Endothelial cell of umbilical vein (primary cell): ENCODE measurements at regions not wholly inside any gene's neighbourhood (a gene's known extent, or its start where the extent isn't known, plus 50 kb on each side); places are given as distances from the start of the nearest gene placed in this dataset.

ENCODE experiments used
- BruUV-seq: library from RNA; stranded (reverse); fragments of 400-500 nt; replicated peaks from 2 replicates; lab custom pipeline; 2021; lab: Mats Ljungman, UMichigan
- CTCF ChIA-PET: fragments of 300-600, 350-600 bp; sonication (Branson Sonifier 250); formaldehyde crosslinking; loops from one replicate; lab custom pipeline; 2021; ENCODE audit warnings: antibody characterized with exemption, inconsistent platforms; lab: Charles Lee
- POLR2A ChIA-PET: fragments of 300-600, 350-600 bp; sonication (Branson Sonifier 250); formaldehyde crosslinking; loops from one replicate; lab custom pipeline; 2021; ENCODE audit warnings: antibody characterized with exemption, inconsistent platforms; lab: Charles Lee
- DNase-seq: peaks from one replicate; pipeline ENCODE4 v3.0.0-alpha.2; 2011; ENCODE audit warnings: low read depth, low spot score
- FAIRE-seq: peaks from 2 replicates; lab custom pipeline; 2011; peaks lifted over from hg19 to GRCh38; lab: Jason Lieb, UNC
- H2AFZ ChIP-seq: 2 replicates; pipeline ENCODE4 v1.6.0; 2012; ENCODE audit warnings: low read depth, low read length, control low read depth, inconsistent platforms
- H3K27ac ChIP-seq: 2 replicates; pipeline ENCODE4 v1.5.1; 2011; ENCODE audit warnings: low read depth, mild to moderate bottlenecking, control low read depth, low read length, moderate library complexity; ENCODE audit not compliant: insufficient read depth
- H3K27me3 ChIP-seq, 2 experiments: 2 replicates each; pipeline versions ENCODE4 v1.6.0 to v1.6.1; 2011; ENCODE audit warnings: low read length in 2 of 2, mixed read lengths in 1 of 2; ENCODE audit not compliant: control insufficient read depth in 2 of 2, insufficient read depth in 2 of 2
- H3K36me3 ChIP-seq, 2 experiments: 2 replicates in 1 of 2; 3 replicates in 1 of 2; pipeline ENCODE4 v1.5.1; 2011; ENCODE audit warnings: low read length in 2 of 2, mild to moderate bottlenecking in 1 of 2, moderate library complexity in 1 of 2; ENCODE audit not compliant: control insufficient read depth in 2 of 2, insufficient read depth in 2 of 2; ENCODE audit errors: extremely low read depth in 1 of 2
- H3K4me1 ChIP-seq: 3 replicates; pipeline ENCODE4 v1.5.1; 2011; ENCODE audit warnings: mild to moderate bottlenecking, low read length; ENCODE audit not compliant: control insufficient read depth, insufficient read depth; ENCODE audit errors: extremely low read depth
- H3K4me2 ChIP-seq: 2 replicates; pipeline ENCODE4 v1.6.1; 2011; ENCODE audit warnings: low read length, control low read depth, mixed read lengths; ENCODE audit not compliant: insufficient read depth
- H3K4me3 ChIP-seq, 3 experiments: fragments of 200-600 bp in 1 of 3; sonication (generic), shearing (Covaris generic) in 1 of 3; replicated peaks in 1 of 3; 2 replicates each; pipeline ENCODE4 v1.5.1; 2011 to 2016; ENCODE audit warnings: control low read depth in 3 of 3, low read length in 3 of 3, mild to moderate bottlenecking in 2 of 3, inconsistent platforms in 1 of 3, low read depth in 1 of 3, moderate library complexity in 1 of 3; ENCODE audit not compliant: insufficient read depth in 1 of 3
- H3K79me2 ChIP-seq: 2 replicates; pipeline ENCODE4 v1.6.0; 2012; ENCODE audit warnings: low read length, inconsistent platforms; ENCODE audit not compliant: control insufficient read depth, insufficient read depth
- H3K9ac ChIP-seq: replicated peaks from 2 replicates; pipeline ENCODE3; 2011; ENCODE audit warnings: low read length, control low read depth; ENCODE audit not compliant: insufficient read depth; ENCODE audit errors: extremely low read depth
- H3K9me1 ChIP-seq: replicated peaks from 3 replicates; pipeline ENCODE4 v1.6.0; 2011; ENCODE audit warnings: mild to moderate bottlenecking, low read length; ENCODE audit not compliant: control insufficient read depth, insufficient read depth; ENCODE audit errors: extremely low read depth
- H3K9me3 ChIP-seq: replicated peaks from 2 replicates; pipeline ENCODE4 v1.5.1; 2012; ENCODE audit warnings: low read length, inconsistent platforms; ENCODE audit not compliant: control insufficient read depth, insufficient read depth
- H4K20me1 ChIP-seq: replicated peaks from 2 replicates; pipeline ENCODE3; 2011; ENCODE audit warnings: mild to moderate bottlenecking, low read length; ENCODE audit not compliant: control insufficient read depth, insufficient read depth; ENCODE audit errors: extremely low read depth
- EZH2 ChIP-seq: IDR thresholded peaks from 2 replicates; pipeline ENCODE4 v1.6.1; 2012; ENCODE audit warnings: borderline replicate concordance, low read depth, mild to moderate bottlenecking, moderate library complexity, low read length, inconsistent platforms; ENCODE audit not compliant: severe bottlenecking
- FOS ChIP-seq: IDR thresholded peaks from 2 replicates; pipeline ENCODE4 v1.6.1; 2011; ENCODE audit warnings: mild to moderate bottlenecking, low read length, moderate library complexity, borderline replicate concordance; ENCODE audit not compliant: insufficient read depth
- GATA2 ChIP-seq: IDR thresholded peaks from 2 replicates; pipeline ENCODE4 v1.7.0; 2011; ENCODE audit warnings: low read depth, mild to moderate bottlenecking, moderate library complexity, mixed read lengths, low read length; ENCODE audit not compliant: insufficient read length, insufficient read depth
- JUN ChIP-seq: IDR thresholded peaks from 2 replicates; pipeline ENCODE4 v1.6.1; 2011; ENCODE audit warnings: borderline replicate concordance, low read depth; ENCODE audit not compliant: insufficient read length, insufficient read depth
- MYC ChIP-seq: IDR thresholded peaks from one replicate; pipeline ENCODE4 v1.6.1; 2011; ENCODE audit warnings: mild to moderate bottlenecking, low read depth, low read length
- POLR2A ChIP-seq: IDR thresholded peaks from 2 replicates; pipeline ENCODE4 v1.6.1; 2012; ENCODE audit warnings: low read depth, mild to moderate bottlenecking, control low read depth, low read length
- POLR2AphosphoS5 ChIP-seq: IDR thresholded peaks from 2 replicates; pipeline ENCODE4 v1.6.1; 2012; ENCODE audit warnings: low read depth, mild to moderate bottlenecking, control low read depth, low read length, moderate library complexity; ENCODE audit not compliant: insufficient read depth
- dilution Hi-C: fragments of 300-500 bp; cut with MboI; formaldehyde crosslinking; loops from one replicate; pipeline ENCODE4 v1.15.0; 2019; ENCODE audit warnings: low sequenced_read_pairs; ENCODE audit not compliant: extremely low pct_ligation_motif_present
- intact Hi-C: fragments of 100-400 bp; cut with micrococcal nuclease; formaldehyde crosslinking; loops from one replicate; pipeline ENCODE4 v1.10.0; 2022
- TF ChIP-seq, protein P1 (sequence below): IDR thresholded peaks from 2 replicates; pipeline ENCODE4 v1.6.1; 2011; ENCODE audit not compliant: insufficient read depth, insufficient read length
- TF ChIP-seq, protein P2 (sequence below), 2 donors: IDR thresholded peaks; 1 replicate in 1 of 2; 2 replicates in 1 of 2; pipeline ENCODE4 v1.5.1; 2011; ENCODE audit warnings: low read length in 2 of 2, mild to moderate bottlenecking in 2 of 2, moderate library complexity in 2 of 2, control low read depth in 1 of 2, inconsistent platforms in 1 of 2, low read depth in 1 of 2; ENCODE audit not compliant: insufficient read depth in 1 of 2; ENCODE audit errors: extremely low read depth in 1 of 2

GRCh38 chr12:75874441-75874840 is 157.1 kb downstream of the PHLDA1 start:
- no TSS peak for BruUV-seq
- Histone ChIP-seq H3K9me3 (no peaks in the 10 kb centered on the region), H3K27me3 (no peaks in the 10 kb centered on the region), H3K4me3 (no peak overlapping the region), H4K20me1 (no peaks in the 10 kb centered on the region), H3K36me3 (no peaks in the 10 kb centered on the region), H2AFZ (no peak overlapping the region), H3K4me1 (peaks cover 7% of the 10 kb centered on the region), H3K27ac (no peak overlapping the region), H3K79me2 (no peaks in the 10 kb centered on the region), H3K9ac (no peak overlapping the region), H3K4me2 (no peak overlapping the region), H3K9me1 (no peaks in the 10 kb centered on the region)
- CTCF ChIA-PET, result no interaction called here
- no peak for FAIRE-seq
- TF ChIP-seq POLR2AphosphoS5 (no peak), EZH2 (no peak), POLR2A (no peak), MYC (no peak), GATA2 (no peak), JUN (no peak), FOS (no peak)
- TF ChIP-seq, protein P1, sequence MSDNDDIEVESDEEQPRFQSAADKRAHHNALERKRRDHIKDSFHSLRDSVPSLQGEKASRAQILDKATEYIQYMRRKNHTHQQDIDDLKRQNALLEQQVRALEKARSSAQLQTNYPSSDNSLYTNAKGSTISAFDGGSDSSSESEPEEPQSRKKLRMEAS, result no peak
- TF ChIP-seq, protein P2, sequence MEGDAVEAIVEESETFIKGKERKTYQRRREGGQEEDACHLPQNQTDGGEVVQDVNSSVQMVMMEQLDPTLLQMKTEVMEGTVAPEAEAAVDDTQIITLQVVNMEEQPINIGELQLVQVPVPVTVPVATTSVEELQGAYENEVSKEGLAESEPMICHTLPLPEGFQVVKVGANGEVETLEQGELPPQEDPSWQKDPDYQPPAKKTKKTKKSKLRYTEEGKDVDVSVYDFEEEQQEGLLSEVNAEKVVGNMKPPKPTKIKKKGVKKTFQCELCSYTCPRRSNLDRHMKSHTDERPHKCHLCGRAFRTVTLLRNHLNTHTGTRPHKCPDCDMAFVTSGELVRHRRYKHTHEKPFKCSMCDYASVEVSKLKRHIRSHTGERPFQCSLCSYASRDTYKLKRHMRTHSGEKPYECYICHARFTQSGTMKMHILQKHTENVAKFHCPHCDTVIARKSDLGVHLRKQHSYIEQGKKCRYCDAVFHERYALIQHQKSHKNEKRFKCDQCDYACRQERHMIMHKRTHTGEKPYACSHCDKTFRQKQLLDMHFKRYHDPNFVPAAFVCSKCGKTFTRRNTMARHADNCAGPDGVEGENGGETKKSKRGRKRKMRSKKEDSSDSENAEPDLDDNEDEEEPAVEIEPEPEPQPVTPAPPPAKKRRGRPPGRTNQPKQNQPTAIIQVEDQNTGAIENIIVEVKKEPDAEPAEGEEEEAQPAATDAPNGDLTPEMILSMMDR (IDR thresholded peaks at IDR 0.05; ENCODE audit: extremely low read depth in 1 of 2, insufficient read depth in 1 of 2, low read depth in 1 of 2, low read length in 2 of 2), result no peak
- POLR2A ChIA-PET, result no interaction called here
- intact Hi-C loops (no loop called here), dilution Hi-C loops (no loop called here)
- DNase-seq, result no peak
